ENCODE measurements at regions not wholly inside any gene's neighbourhood (a gene's known extent, or its start where the extent isn't known, plus 50 kb on each side); places are given as distances from the start of the nearest gene placed in this dataset.

DNA sequence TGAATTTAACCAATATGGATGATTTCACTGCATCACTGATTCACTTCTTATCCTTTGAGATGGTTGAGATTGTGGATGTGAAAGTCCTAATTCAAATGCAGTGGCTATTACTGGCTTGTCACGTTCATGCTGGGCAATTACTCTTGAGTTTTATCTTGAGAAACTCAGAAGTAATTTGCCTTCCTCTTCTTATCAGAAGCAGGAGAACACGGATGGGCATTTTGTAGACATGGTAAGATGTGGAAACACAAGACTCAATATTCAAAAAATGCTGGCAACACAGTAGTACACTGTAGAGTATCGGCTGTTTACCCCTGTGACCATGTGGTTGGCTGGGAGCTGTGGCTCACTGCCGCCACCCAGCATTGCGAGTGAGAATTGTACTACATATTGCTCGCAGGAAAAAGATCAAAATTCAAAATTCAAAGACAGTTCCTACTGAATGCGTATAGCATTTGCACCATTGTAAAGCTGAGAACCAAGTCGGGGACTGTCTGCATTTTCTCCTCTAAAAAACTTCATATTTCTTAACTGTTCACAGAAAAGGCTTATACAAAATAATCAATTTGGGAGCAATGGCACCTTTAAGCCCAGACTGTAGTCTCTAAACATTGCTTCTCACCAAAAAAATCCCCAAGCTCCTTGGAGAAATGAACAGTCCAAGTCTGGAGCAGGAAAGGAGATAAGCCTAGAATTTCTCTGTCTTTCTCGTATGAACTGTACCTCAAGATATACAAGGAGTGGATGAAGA lies 61.9 kb upstream of the ELOVL5 start:
- Histone ChIP-seq H3K36me3 (no peaks in the 10 kb centered on the region), H3K9ac (no peak overlapping the region), H4K20me1 (no peaks in the 10 kb centered on the region), H3K9me3 (replicated peaks in 1 of 11) (peaks cover 0 to 10% (median 0%) of the 10 kb centered on the region in 11 experiments; a peak in 1 of 22 replicates), H3K4me3 (no peak overlapping the region), H3K4me1 (peaks cover 0 to 10% (median 0%) of the 10 kb centered on the region in 10 experiments; a peak in 3 of 20 replicates), H3K27ac (no peak overlapping the region), H3K4me2 (peak overlapping the region in 4 of 11 experiments; percentile 10 to 34 (median 14); a peak in 3 of 22 replicates), H3K27me3 (no peaks in the 10 kb centered on the region)
- TF ChIP-seq Cebpa-rat (IDR thresholded peaks at IDR 0.05) = no peak

DNA sequence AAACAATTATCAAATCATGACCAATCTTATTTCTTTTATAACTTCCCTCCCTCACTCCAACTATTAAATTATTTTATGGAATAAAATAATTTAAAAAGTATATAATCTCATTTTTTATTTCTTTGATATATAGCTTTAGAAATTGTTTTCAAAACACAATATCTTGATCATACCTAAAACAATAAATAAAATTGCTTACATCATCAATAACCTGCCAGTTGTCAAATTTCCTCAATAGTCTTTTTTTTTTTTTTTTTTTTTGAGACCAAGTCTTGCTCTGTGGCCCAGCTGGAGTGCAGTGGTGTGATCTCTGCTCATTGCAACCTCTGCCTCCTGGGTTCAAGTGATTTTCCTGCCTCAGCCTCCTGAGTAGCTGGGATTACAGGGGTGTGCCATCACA lies 60.1 kb upstream of the ELOVL5 start:
- Histone ChIP-seq H3K4me1 (peaks cover 0 to 10% (median 0%) of the 10 kb centered on the region in 10 experiments; a peak in 3 of 20 replicates), H3K9me3 (replicated peaks in 1 of 11) (peaks cover 0 to 10% (median 0%) of the 10 kb centered on the region in 11 experiments; a peak in 1 of 22 replicates), H3K27ac (no peak overlapping the region), H4K20me1 (no peaks in the 10 kb centered on the region), H3K4me3 (no peak overlapping the region), H3K9ac (no peak overlapping the region), H3K4me2 (no peak overlapping the region), H3K27me3 (no peaks in the 10 kb centered on the region), H3K36me3 (no peaks in the 10 kb centered on the region)
- no peak for TF ChIP-seq Cebpa-rat (IDR thresholded peaks at IDR 0.05)

DNA sequence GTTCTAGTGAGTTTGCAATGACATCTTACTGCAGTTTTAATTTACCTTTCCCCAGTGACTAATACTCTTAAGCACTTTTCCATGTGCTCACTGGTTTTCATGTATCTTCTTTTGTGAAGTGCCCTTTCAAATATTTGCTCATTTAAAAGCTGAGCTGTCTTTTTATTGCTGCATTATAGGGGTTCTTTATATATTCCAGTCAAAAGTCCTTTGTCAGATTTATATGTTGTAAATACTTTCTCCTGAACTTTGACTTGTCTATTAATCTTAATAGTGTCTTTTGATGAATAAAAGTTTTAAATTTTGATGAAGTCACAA lies 50.2 kb upstream of the ELOVL5 start:
- Histone ChIP-seq H3K4me3 (no peak overlapping the region), H3K27ac (no peak overlapping the region), H3K4me1 (no peaks in the 10 kb centered on the region), H3K36me3 (no peaks in the 10 kb centered on the region), H4K20me1 (no peaks in the 10 kb centered on the region), H3K4me2 (no peak overlapping the region), H3K27me3 (no peaks in the 10 kb centered on the region), H3K9ac (no peak overlapping the region), H3K9me3 (replicated peaks in 1 of 11) (0 out of 22 replicates have a peak, but pooled peaks cover 0 to 4% (median 0%) of the 10 kb centered on the region in 11 experiments)
- no peak for TF ChIP-seq Cebpa-rat (IDR thresholded peaks at IDR 0.05)

DNA sequence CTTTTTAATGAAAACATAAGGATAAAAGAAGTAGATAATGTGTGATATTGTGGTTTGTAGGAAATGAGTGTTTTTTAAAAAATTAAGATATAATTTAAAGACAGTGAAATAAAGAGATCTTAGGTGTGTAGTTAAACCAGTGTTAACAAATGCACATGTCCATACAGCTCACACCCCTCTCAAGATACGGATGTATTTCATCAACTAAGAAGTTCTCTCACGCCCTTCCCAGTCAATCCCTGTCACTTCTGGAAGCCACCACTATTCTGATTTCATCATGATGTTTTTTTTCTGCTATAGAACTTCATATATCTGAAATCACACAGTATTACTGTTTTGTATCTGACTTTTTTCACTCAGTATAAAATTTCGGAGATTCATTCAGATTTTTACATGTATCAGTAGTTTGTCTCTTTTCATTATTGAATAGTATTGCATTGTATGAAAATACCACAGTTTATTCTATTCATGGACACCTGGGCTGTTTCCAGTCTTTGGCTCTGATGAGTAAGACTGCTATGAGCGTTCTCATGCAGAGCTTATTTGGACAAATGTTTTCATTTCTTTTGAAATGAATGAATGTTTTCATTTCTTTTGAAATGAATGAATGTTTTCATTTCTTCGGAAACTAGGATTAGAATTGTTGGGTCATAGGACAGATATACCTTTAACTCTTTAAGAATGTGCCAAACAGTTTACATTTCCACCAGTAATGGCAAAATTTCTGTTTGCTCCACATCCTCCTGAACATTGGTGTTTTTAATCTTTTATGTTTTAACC lies 49.7 kb upstream of the ELOVL5 start:
- Histone ChIP-seq H3K4me3 (no peak overlapping the region), H3K4me1 (no peaks in the 10 kb centered on the region), H3K9me3 (replicated peaks in 1 of 11) (0 out of 22 replicates have a peak, but pooled peaks cover 0 to 4% (median 0%) of the 10 kb centered on the region in 11 experiments), H3K9ac (no peak overlapping the region), H3K27me3 (no peaks in the 10 kb centered on the region), H3K4me2 (no peak overlapping the region), H3K36me3 (no peaks in the 10 kb centered on the region), H4K20me1 (no peaks in the 10 kb centered on the region), H3K27ac (no peak overlapping the region)
- no peak for TF ChIP-seq Cebpa-rat (IDR thresholded peaks at IDR 0.05)
